ENCODE measurements at regions not wholly inside any gene's neighbourhood (a gene's known extent, or its start where the extent isn't known, plus 50 kb on each side); places are given as distances from the start of the nearest gene placed in this dataset.
A peak's percentile ranks its signal among the peaks of the same experiment; 100 is the strongest.

- no peaks in the 10 kb centered on the region for H3K27me3 ChIP-seq (ENCODE audit: control insufficient read depth, insufficient read depth, low read length)
- FAIRE-seq = no peak
- H3K36me3 ChIP-seq (ENCODE audit: control insufficient read depth in 2 of 3, insufficient read depth in 3 of 3, low read length in 3 of 3) = no peaks in the 10 kb centered on the region
- intact Hi-C loops (cut with DNase I) = no loop called here
- no peak for DNase-seq
- no peaks in the 10 kb centered on the region for H3K9me3 ChIP-seq (ENCODE audit: control insufficient read depth in 2 of 3, insufficient read depth in 1 of 3, low read length in 3 of 3)
- no peak overlapping the region for H3K4me3 ChIP-seq (ENCODE audit: low read length in 3 of 3)
- no peak for TF ChIP-seq CTCF (IDR thresholded peaks at IDR 0.05; ENCODE audit: borderline replicate concordance, extremely low read depth, insufficient read depth)
- no peak overlapping the region for H3K27ac ChIP-seq (ENCODE audit: low read depth in 2 of 2, low read length in 2 of 2)
- H3K9ac ChIP-seq (ENCODE audit: low read length in 3 of 3) = no peak overlapping the region
- no peaks in the 10 kb centered on the region for H3K4me1 ChIP-seq (ENCODE audit: control insufficient read depth in 2 of 3, insufficient read depth in 2 of 3, low read depth in 1 of 3, low read length in 3 of 3)
These were observed 213.4 kb downstream of the ATPSCKMT start for GRCh38 chr5:10036136-10036815.

GRCh38 chr5:10034001-10034400 is 215.7 kb downstream of the ATPSCKMT start:
- peak in 1 of 5 donors; percentile 24 for DNase-seq
- no peak for TF ChIP-seq CTCF (IDR thresholded peaks at IDR 0.05; ENCODE audit: borderline replicate concordance, extremely low read depth, insufficient read depth)
- H3K9me3 ChIP-seq (ENCODE audit: control insufficient read depth in 2 of 3, insufficient read depth in 1 of 3, low read length in 3 of 3) = no peaks in the 10 kb centered on the region
- H3K9ac ChIP-seq (ENCODE audit: low read length in 3 of 3) = no peak overlapping the region
- no peak overlapping the region for H3K4me3 ChIP-seq (ENCODE audit: low read length in 3 of 3)
- H3K27me3 ChIP-seq (ENCODE audit: control insufficient read depth, insufficient read depth, low read length) = no peaks in the 10 kb centered on the region
- intact Hi-C loops (cut with DNase I) = no loop called here
- H3K27ac ChIP-seq (ENCODE audit: low read depth in 2 of 2, low read length in 2 of 2) = no peak overlapping the region
- no peak for FAIRE-seq
- H3K36me3 ChIP-seq (ENCODE audit: control insufficient read depth in 2 of 3, insufficient read depth in 3 of 3, low read length in 3 of 3) = no peaks in the 10 kb centered on the region
- no peaks in the 10 kb centered on the region for H3K4me1 ChIP-seq (ENCODE audit: control insufficient read depth in 2 of 3, insufficient read depth in 2 of 3, low read depth in 1 of 3, low read length in 3 of 3)

GRCh38 chr5:10031817-10032216 is 217.9 kb downstream of the ATPSCKMT start:
- TF ChIP-seq CTCF (IDR thresholded peaks at IDR 0.05; ENCODE audit: borderline replicate concordance, extremely low read depth, insufficient read depth) = no peak
- Histone ChIP-seq H3K4me3 (ENCODE audit: low read length in 3 of 3) (no peak overlapping the region), H3K4me1 (ENCODE audit: control insufficient read depth in 2 of 3, insufficient read depth in 2 of 3, low read depth in 1 of 3, low read length in 3 of 3) (no peaks in the 10 kb centered on the region), H3K36me3 (ENCODE audit: control insufficient read depth in 2 of 3, insufficient read depth in 3 of 3, low read length in 3 of 3) (no peaks in the 10 kb centered on the region), H3K9ac (ENCODE audit: low read length in 3 of 3) (no peak overlapping the region), H3K27me3 (ENCODE audit: control insufficient read depth, insufficient read depth, low read length) (no peaks in the 10 kb centered on the region), H3K27ac (ENCODE audit: low read depth in 2 of 2, low read length in 2 of 2) (no peak overlapping the region), H3K9me3 (ENCODE audit: control insufficient read depth in 2 of 3, insufficient read depth in 1 of 3, low read length in 3 of 3) (peaks cover 0 to 2% (median 0%) of the 10 kb centered on the region in 3 donors)
- intact Hi-C loops (cut with DNase I) = no loop called here
- no peak for FAIRE-seq
- no peak for DNase-seq
